Astrocyte of the cerebellum (primary cell): ENCODE measurements at regions not wholly inside any gene's neighbourhood (a gene's known extent, or its start where the extent isn't known, plus 50 kb on each side); places are given as distances from the start of the nearest gene placed in this dataset.
"Not testable (repeated sequence)": the region's sequence is repeated elsewhere in the genome, so short reads cannot be mapped to it uniquely, and the experiment has no call there.

Experiments used
- DNase-seq: peaks from one replicate; pipeline ENCODE4 v3.0.0-alpha.2; 2011; ENCODE audit warnings: low read depth
- H3K4me3 ChIP-seq: 2 replicates; pipeline ENCODE4 v1.5.1; 2011; ENCODE audit warnings: mild to moderate bottlenecking, low read depth, low read length, moderate library complexity
- in situ Hi-C: cut with HindIII; loops from 2 replicates; pipeline ENCODE4 v1.10.0; 2017; ENCODE audit warnings: low sequenced_read_pairs
- TF ChIP-seq, protein P1 (sequence below): IDR thresholded peaks from 2 replicates; pipeline ENCODE4 v1.5.1; 2012; ENCODE audit warnings: low read length, low read depth, moderate library complexity, mild to moderate bottlenecking; ENCODE audit errors: missing control alignments

DNA sequence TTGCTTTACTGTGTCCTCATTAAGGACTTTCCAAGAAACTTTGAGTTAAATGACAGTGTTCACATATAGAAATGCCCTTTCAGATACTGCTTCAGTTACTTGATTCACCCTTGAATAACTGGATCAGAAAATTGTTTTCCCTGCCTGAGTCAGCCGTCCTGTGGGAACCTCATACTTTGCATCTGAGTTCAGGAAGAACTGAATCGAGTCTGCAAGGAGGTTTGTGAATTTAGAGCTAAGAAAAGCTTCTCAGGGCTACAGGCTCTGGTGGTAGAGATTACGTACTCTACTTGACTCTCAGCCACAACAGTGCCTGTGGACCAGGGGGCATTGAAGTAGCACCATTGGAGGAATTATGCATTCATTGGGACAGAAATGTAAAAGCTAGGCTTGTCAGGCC is 252.4 kb upstream of the C2CD4B start:
- TF ChIP-seq, protein P1, sequence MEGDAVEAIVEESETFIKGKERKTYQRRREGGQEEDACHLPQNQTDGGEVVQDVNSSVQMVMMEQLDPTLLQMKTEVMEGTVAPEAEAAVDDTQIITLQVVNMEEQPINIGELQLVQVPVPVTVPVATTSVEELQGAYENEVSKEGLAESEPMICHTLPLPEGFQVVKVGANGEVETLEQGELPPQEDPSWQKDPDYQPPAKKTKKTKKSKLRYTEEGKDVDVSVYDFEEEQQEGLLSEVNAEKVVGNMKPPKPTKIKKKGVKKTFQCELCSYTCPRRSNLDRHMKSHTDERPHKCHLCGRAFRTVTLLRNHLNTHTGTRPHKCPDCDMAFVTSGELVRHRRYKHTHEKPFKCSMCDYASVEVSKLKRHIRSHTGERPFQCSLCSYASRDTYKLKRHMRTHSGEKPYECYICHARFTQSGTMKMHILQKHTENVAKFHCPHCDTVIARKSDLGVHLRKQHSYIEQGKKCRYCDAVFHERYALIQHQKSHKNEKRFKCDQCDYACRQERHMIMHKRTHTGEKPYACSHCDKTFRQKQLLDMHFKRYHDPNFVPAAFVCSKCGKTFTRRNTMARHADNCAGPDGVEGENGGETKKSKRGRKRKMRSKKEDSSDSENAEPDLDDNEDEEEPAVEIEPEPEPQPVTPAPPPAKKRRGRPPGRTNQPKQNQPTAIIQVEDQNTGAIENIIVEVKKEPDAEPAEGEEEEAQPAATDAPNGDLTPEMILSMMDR = no peak
- in situ Hi-C loops = no loop called here
- no peak for DNase-seq
- H3K4me3 ChIP-seq = no peak overlapping the region

DNA sequence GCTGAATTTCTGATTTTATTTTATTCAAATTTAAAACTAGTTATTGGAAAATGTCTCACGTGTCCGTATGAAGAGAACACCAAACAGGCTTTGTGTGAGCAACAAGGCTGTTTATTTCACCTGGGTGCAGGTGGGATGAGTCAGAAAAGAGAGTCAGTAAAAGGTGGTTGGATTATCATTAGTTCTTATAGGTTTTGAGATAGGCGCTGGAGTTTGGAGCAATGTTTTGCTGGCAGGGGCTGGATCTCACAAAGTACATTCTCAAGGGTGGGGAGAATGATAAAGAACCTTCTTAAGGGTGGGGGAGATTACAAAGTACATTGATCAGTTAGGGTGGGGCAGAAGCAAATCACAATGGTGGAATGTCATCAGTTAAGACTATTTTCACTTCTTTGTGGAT is 253.4 kb upstream of the C2CD4B start:
- in situ Hi-C loops, H3K4me3 ChIP-seq, DNase-seq: not testable (repeated sequence)

DNA sequence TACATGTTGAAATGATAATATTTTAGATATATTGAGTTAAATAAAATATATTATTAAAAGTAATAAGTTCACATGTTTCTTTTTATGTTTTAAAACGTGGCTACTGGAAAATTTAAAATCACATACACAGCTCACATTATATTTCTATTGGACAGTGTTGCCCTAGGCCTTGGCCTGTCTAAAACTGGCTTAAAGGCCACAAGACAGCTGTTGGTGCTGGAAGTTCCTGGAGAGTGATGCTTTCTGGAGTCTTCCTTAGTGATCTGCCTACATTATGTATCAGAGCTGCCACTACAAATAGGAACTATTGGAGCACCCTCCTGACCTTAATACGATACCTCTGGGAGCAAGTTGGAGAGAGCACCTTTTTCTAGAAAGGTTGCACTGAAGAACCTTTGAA is 254.1 kb upstream of the C2CD4B start:
- in situ Hi-C loops = no loop called here
- DNase-seq = no peak
- TF ChIP-seq, protein P1 = no peak
- H3K4me3 ChIP-seq = no peak overlapping the region

DNA sequence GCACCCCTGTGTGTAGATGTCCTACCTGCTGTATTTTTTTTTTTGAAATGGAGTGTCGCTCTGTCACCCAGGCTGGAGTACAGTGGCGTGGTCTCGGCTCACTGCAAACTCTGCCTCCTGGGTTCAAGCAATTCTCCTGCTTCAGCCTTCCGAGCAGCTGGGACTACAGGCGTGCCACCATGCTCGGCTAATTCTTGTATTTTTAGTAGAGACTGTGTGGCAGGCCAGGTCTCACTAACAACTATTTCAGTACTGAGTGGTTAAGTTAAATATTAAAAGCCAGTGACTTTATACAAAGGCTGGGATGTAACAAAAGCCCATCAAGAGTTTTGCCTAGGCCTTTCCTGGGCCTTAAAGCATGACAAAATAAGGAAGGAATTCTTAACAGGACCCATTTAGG is 255.3 kb upstream of the C2CD4B start:
- DNase-seq, in situ Hi-C loops, H3K4me3 ChIP-seq: not testable (repeated sequence)

DNA sequence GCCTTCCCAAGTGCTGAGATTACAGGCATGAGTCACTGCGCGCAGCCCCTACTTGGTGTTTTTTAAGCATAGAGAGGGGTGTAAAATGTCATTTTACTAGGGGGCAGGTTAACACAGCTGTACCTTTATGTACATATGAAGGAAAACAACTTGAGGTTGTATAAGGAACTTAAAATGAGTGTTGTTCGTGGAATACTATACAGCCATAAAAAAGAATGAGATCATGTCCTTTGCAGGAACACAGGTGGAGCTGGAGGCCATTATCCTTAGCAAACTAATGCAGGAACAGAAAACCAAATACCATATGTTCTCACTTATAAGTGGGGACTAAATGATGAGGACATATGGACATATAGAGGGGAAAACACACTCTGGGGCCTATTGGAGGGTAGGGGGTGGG is 256.2 kb upstream of the C2CD4B start:
- in situ Hi-C loops = no loop called here
- no peak for DNase-seq
- no peak overlapping the region for H3K4me3 ChIP-seq
- TF ChIP-seq, protein P1 = no peak

DNA sequence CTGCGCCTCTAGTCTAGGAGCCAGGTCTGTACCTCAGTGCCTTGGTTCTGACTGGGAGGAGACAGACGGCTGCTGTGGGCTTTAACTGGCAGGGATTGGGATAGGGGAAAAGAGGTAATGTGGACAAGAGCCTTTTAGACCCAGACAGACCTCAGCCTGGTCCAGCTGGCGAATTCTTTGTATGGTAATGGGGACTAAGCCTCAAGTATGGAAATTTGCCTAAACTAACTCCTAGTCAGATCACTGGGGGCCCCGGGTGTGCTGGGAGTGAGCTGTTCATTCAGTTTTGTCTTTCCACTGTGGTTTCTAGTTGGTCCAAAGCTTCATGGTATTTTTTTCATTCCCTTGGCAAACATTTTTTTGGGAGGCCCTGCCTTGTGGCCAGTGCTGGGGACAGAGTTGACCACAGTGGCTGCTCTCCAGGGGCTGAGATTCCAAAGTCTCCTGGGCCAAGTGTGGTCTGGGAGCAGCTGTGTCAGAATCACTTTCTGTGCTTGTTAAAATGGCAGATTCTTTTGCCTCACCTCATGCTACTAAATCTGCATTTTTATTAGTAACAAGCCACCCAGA is 261.4 kb upstream of the C2CD4B start:
- TF ChIP-seq, protein P1 = no peak
- DNase-seq = peak; percentile 89
- in situ Hi-C loops = no loop called here
- H3K4me3 ChIP-seq = no peak overlapping the region

DNA sequence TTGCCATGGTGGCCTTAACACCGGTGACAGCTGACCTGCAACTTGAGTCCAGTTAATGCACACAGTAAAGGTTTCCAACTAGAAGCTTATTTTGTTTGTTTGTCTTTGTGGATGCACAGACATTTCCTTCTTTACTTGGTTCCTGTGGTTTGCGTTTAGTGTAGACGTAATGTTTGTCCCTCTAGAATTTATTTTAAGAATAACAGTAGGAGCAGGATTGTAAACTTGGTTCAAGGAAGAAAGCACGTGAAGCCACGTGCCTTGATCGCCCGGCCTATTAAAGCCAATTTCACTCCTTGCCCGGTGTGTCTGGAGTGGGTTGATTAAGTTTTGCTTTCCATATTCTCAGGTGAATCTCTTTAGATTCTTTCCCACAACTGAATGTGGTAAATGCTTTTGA is 263.2 kb upstream of the C2CD4B start:
- in situ Hi-C loops = no loop called here
- no peak for DNase-seq
- TF ChIP-seq, protein P1 = no peak
- no peak overlapping the region for H3K4me3 ChIP-seq
